ENCODE measurements at regions not wholly inside any gene's neighbourhood (a gene's known extent, or its start where the extent isn't known, plus 50 kb on each side); places are given as distances from the start of the nearest gene placed in this dataset.
A peak's percentile ranks its signal among the peaks of the same experiment; 100 is the strongest.
"Not testable (repeated sequence)": the region's sequence is repeated elsewhere in the genome, so short reads cannot be mapped to it uniquely, and the experiment has no call there.

GRCh38 chr10:35827783-35828182 lies 185.7 kb upstream of the FZD8 start:
- H3K9me3 ChIP-seq (ENCODE audit: control insufficient read depth in 5 of 5, low read length in 5 of 5), result no peaks in the 10 kb centered on the region
- no peaks in the 10 kb centered on the region for H3K36me3 ChIP-seq (ENCODE audit: control insufficient read depth in 5 of 5, insufficient read depth in 5 of 5, low read length in 5 of 5)
- H3K4me1 ChIP-seq (ENCODE audit: control insufficient read depth in 5 of 5, insufficient read depth in 5 of 5, low read length in 5 of 5), result peaks cover 0 to 5% (median 4%) of the 10 kb centered on the region in 5 donors
- H3K27me3 ChIP-seq (ENCODE audit: control insufficient read depth in 5 of 5, insufficient read depth in 4 of 5, low read length in 5 of 5), result no peaks in the 10 kb centered on the region
- H3K9ac ChIP-seq (ENCODE audit: low read length in 5 of 5), result no peak overlapping the region
- H3K27ac ChIP-seq (ENCODE audit: low read depth, low read length), result no peak overlapping the region
- no peak overlapping the region for H3K4me3 ChIP-seq (ENCODE audit: low read depth in 1 of 5, low read length in 5 of 5)

- Histone ChIP-seq H3K9me3 (ENCODE audit: control insufficient read depth in 5 of 5, low read length in 5 of 5) (no peaks in the 10 kb centered on the region), H3K4me1 (ENCODE audit: control insufficient read depth in 5 of 5, insufficient read depth in 5 of 5, low read length in 5 of 5) (peaks cover 5 to 20% (median 11%) of the 10 kb centered on the region in 5 donors), H3K36me3 (ENCODE audit: control insufficient read depth in 5 of 5, insufficient read depth in 5 of 5, low read length in 5 of 5) (no peaks in the 10 kb centered on the region), H3K27me3 (ENCODE audit: control insufficient read depth in 5 of 5, insufficient read depth in 4 of 5, low read length in 5 of 5) (no peaks in the 10 kb centered on the region), H3K4me3 (ENCODE audit: low read depth in 1 of 5, low read length in 5 of 5) (no peak overlapping the region), H3K9ac (ENCODE audit: low read length in 5 of 5) (no peak overlapping the region), H3K27ac (ENCODE audit: low read depth, low read length) (peak overlapping the region; percentile 6)
These were observed 182.6 kb upstream of the FZD8 start for GRCh38 chr10:35824704-35825103.

- H3K27ac ChIP-seq (ENCODE audit: low read depth, low read length), result no peak overlapping the region
- peak overlapping the region in 1 of 5 donors; percentile 18 for H3K4me3 ChIP-seq (ENCODE audit: low read depth in 1 of 5, low read length in 5 of 5)
- H3K9ac ChIP-seq (ENCODE audit: low read length in 5 of 5), result no peak overlapping the region
- no peaks in the 10 kb centered on the region for H3K36me3 ChIP-seq (ENCODE audit: control insufficient read depth in 5 of 5, insufficient read depth in 5 of 5, low read length in 5 of 5)
- no peaks in the 10 kb centered on the region for H3K27me3 ChIP-seq (ENCODE audit: control insufficient read depth in 5 of 5, insufficient read depth in 4 of 5, low read length in 5 of 5)
- H3K4me1 ChIP-seq (ENCODE audit: control insufficient read depth in 5 of 5, insufficient read depth in 5 of 5, low read length in 5 of 5), result peaks cover 5 to 20% (median 11%) of the 10 kb centered on the region in 5 donors
- H3K9me3 ChIP-seq (ENCODE audit: control insufficient read depth in 5 of 5, low read length in 5 of 5), result no peaks in the 10 kb centered on the region
These were observed 180.2 kb upstream of the FZD8 start for GRCh38 chr10:35822316-35822715.

- no peak overlapping the region for H3K4me3 ChIP-seq (ENCODE audit: low read depth in 1 of 5, low read length in 5 of 5)
- no peak overlapping the region for H3K9ac ChIP-seq (ENCODE audit: low read length in 5 of 5)
- no peaks in the 10 kb centered on the region for H3K9me3 ChIP-seq (ENCODE audit: control insufficient read depth in 5 of 5, low read length in 5 of 5)
- peaks cover 5 to 20% (median 11%) of the 10 kb centered on the region in 5 donors for H3K4me1 ChIP-seq (ENCODE audit: control insufficient read depth in 5 of 5, insufficient read depth in 5 of 5, low read length in 5 of 5)
- H3K27me3 ChIP-seq (ENCODE audit: control insufficient read depth in 5 of 5, insufficient read depth in 4 of 5, low read length in 5 of 5), result no peaks in the 10 kb centered on the region
- no peaks in the 10 kb centered on the region for H3K36me3 ChIP-seq (ENCODE audit: control insufficient read depth in 5 of 5, insufficient read depth in 5 of 5, low read length in 5 of 5)
- no peak overlapping the region for H3K27ac ChIP-seq (ENCODE audit: low read depth, low read length)
These were observed 179.3 kb upstream of the FZD8 start for GRCh38 chr10:35821339-35821911.

- no peak overlapping the region for H3K4me3 ChIP-seq (ENCODE audit: low read depth in 1 of 5, low read length in 5 of 5)
- peaks cover 0 to 2% (median 0%) of the 10 kb centered on the region in 5 donors for H3K27me3 ChIP-seq (ENCODE audit: control insufficient read depth in 5 of 5, insufficient read depth in 4 of 5, low read length in 5 of 5)
- H3K4me1 ChIP-seq (ENCODE audit: control insufficient read depth in 5 of 5, insufficient read depth in 5 of 5, low read length in 5 of 5), result peaks cover 5 to 18% (median 11%) of the 10 kb centered on the region in 5 donors
- no peak overlapping the region for H3K27ac ChIP-seq (ENCODE audit: low read depth, low read length)
- no peak overlapping the region for H3K9ac ChIP-seq (ENCODE audit: low read length in 5 of 5)
- H3K9me3 ChIP-seq (ENCODE audit: control insufficient read depth in 5 of 5, low read length in 5 of 5), result no peaks in the 10 kb centered on the region
- H3K36me3 ChIP-seq (ENCODE audit: control insufficient read depth in 5 of 5, insufficient read depth in 5 of 5, low read length in 5 of 5), result no peaks in the 10 kb centered on the region
These were observed 177.6 kb upstream of the FZD8 start for GRCh38 chr10:35819736-35820135.

- Histone ChIP-seq H3K9ac (ENCODE audit: low read length in 5 of 5) (no peak overlapping the region), H3K4me1 (ENCODE audit: control insufficient read depth in 5 of 5, insufficient read depth in 5 of 5, low read length in 5 of 5) (peaks cover 5 to 14% (median 11%) of the 10 kb centered on the region in 5 donors), H3K36me3 (ENCODE audit: control insufficient read depth in 5 of 5, insufficient read depth in 5 of 5, low read length in 5 of 5) (no peaks in the 10 kb centered on the region), H3K27ac (ENCODE audit: low read depth, low read length) (no peak overlapping the region), H3K9me3 (ENCODE audit: control insufficient read depth in 5 of 5, low read length in 5 of 5) (no peaks in the 10 kb centered on the region), H3K27me3 (ENCODE audit: control insufficient read depth in 5 of 5, insufficient read depth in 4 of 5, low read length in 5 of 5) (peaks cover 0 to 3% (median 0%) of the 10 kb centered on the region in 5 donors), H3K4me3 (ENCODE audit: low read depth in 1 of 5, low read length in 5 of 5) (no peak overlapping the region)
These were observed 176.9 kb upstream of the FZD8 start for GRCh38 chr10:35819011-35819410.

- not testable (repeated sequence) for H3K27ac ChIP-seq (ENCODE audit: low read depth, low read length); H3K4me3 ChIP-seq (ENCODE audit: low read depth in 1 of 5, low read length in 5 of 5); H3K36me3 ChIP-seq (ENCODE audit: control insufficient read depth in 5 of 5, insufficient read depth in 5 of 5, low read length in 5 of 5); H3K9ac ChIP-seq (ENCODE audit: low read length in 5 of 5); H3K9me3 ChIP-seq (ENCODE audit: control insufficient read depth in 5 of 5, low read length in 5 of 5); H3K27me3 ChIP-seq (ENCODE audit: control insufficient read depth in 5 of 5, insufficient read depth in 4 of 5, low read length in 5 of 5); H3K4me1 ChIP-seq (ENCODE audit: control insufficient read depth in 5 of 5, insufficient read depth in 5 of 5, low read length in 5 of 5)
These were observed 175.0 kb upstream of the FZD8 start for GRCh38 chr10:35817109-35817508.

- no peak overlapping the region for H3K27ac ChIP-seq (ENCODE audit: low read depth, low read length)
- peaks cover 0 to 3% (median 0%) of the 10 kb centered on the region in 5 donors for H3K27me3 ChIP-seq (ENCODE audit: control insufficient read depth in 5 of 5, insufficient read depth in 4 of 5, low read length in 5 of 5)
- H3K9me3 ChIP-seq (ENCODE audit: control insufficient read depth in 5 of 5, low read length in 5 of 5), result no peaks in the 10 kb centered on the region
These were observed 171.1 kb upstream of the FZD8 start for GRCh38 chr10:35813219-35813618.

GRCh38 chr10:35808344-35808743 lies 166.2 kb upstream of the FZD8 start:
- H3K9me3 ChIP-seq (ENCODE audit: control insufficient read depth in 5 of 5, low read length in 5 of 5), result no peaks in the 10 kb centered on the region
- no peak overlapping the region for H3K9ac ChIP-seq (ENCODE audit: low read length in 5 of 5)
- H3K27ac ChIP-seq (ENCODE audit: low read depth, low read length), result no peak overlapping the region
- H3K36me3 ChIP-seq (ENCODE audit: control insufficient read depth in 5 of 5, insufficient read depth in 5 of 5, low read length in 5 of 5), result no peaks in the 10 kb centered on the region
- H3K4me1 ChIP-seq (ENCODE audit: control insufficient read depth in 5 of 5, insufficient read depth in 5 of 5, low read length in 5 of 5), result no peaks in the 10 kb centered on the region
- H3K4me3 ChIP-seq (ENCODE audit: low read depth in 1 of 5, low read length in 5 of 5), result no peak overlapping the region
- no peaks in the 10 kb centered on the region for H3K27me3 ChIP-seq (ENCODE audit: control insufficient read depth in 5 of 5, insufficient read depth in 4 of 5, low read length in 5 of 5)

More at GRCh38 chr10:35813219-35813618, 171.1 kb upstream of the FZD8 start:
- Histone ChIP-seq H3K4me3 (ENCODE audit: low read depth in 1 of 5, low read length in 5 of 5) (no peak overlapping the region), H3K9ac (ENCODE audit: low read length in 5 of 5) (no peak overlapping the region), H3K4me1 (ENCODE audit: control insufficient read depth in 5 of 5, insufficient read depth in 5 of 5, low read length in 5 of 5) (no peaks in the 10 kb centered on the region), H3K36me3 (ENCODE audit: control insufficient read depth in 5 of 5, insufficient read depth in 5 of 5, low read length in 5 of 5) (no peaks in the 10 kb centered on the region)

GRCh38 chr10:35803046-35803445 lies 160.9 kb upstream of the FZD8 start:
- H3K9me3 ChIP-seq (ENCODE audit: control insufficient read depth in 5 of 5, low read length in 5 of 5), result peaks cover 0 to 2% (median 0%) of the 10 kb centered on the region in 5 donors
- H3K4me1 ChIP-seq (ENCODE audit: control insufficient read depth in 5 of 5, insufficient read depth in 5 of 5, low read length in 5 of 5), result peaks cover 0 to 9% (median 6%) of the 10 kb centered on the region in 5 donors
- H3K36me3 ChIP-seq (ENCODE audit: control insufficient read depth in 5 of 5, insufficient read depth in 5 of 5, low read length in 5 of 5), result no peaks in the 10 kb centered on the region
- no peak overlapping the region for H3K4me3 ChIP-seq (ENCODE audit: low read depth in 1 of 5, low read length in 5 of 5)
- H3K27me3 ChIP-seq (ENCODE audit: control insufficient read depth in 5 of 5, insufficient read depth in 4 of 5, low read length in 5 of 5), result no peaks in the 10 kb centered on the region
- H3K9ac ChIP-seq (ENCODE audit: low read length in 5 of 5), result no peak overlapping the region
- no peak overlapping the region for H3K27ac ChIP-seq (ENCODE audit: low read depth, low read length)

Data from subcutaneous abdominal adipose tissue (tissue), 5 donors.